ENCODE measurements at regions not wholly inside any gene's neighbourhood (a gene's known extent, or its start where the extent isn't known, plus 50 kb on each side); places are given as distances from the start of the nearest gene placed in this dataset.
A peak's percentile ranks its signal among the peaks of the same experiment; 100 is the strongest.
"Not testable (repeated sequence)": the region's sequence is repeated elsewhere in the genome, so short reads cannot be mapped to it uniquely, and the experiment has no call there.

- H3K4me3 ChIP-seq (replicated peaks; ENCODE audit: low read depth, low read length): not testable (repeated sequence)
- DNase-seq (ENCODE audit: low read depth): peak; percentile 52
Observed at GRCh38 chr1:120357046-120357445, 57.8 kb upstream of the NBPF8 start.

- DNase-seq (ENCODE audit: low read depth): not testable (repeated sequence)
Observed at GRCh38 chr1:120356170-120356569, 58.7 kb upstream of the NBPF8 start.

GRCh38 chr1:120354618-120355184 lies 60.1 kb upstream of the NBPF8 start:
- peak overlapping the region; percentile 36 for H3K4me3 ChIP-seq (replicated peaks; ENCODE audit: low read depth, low read length)
- DNase-seq (ENCODE audit: low read depth): peak; percentile 65

More at GRCh38 chr1:120356170-120356569, 58.7 kb upstream of the NBPF8 start:
- H3K4me3 ChIP-seq (replicated peaks; ENCODE audit: low read depth, low read length): not testable (repeated sequence)

- peak overlapping the region; percentile 25 for H3K4me3 ChIP-seq (replicated peaks; ENCODE audit: low read depth, low read length)
- not testable (repeated sequence) for DNase-seq (ENCODE audit: low read depth)
Observed at GRCh38 chr1:120342231-120343073, 72.4 kb upstream of the NBPF8 start.

- peak; percentile 37 for DNase-seq (ENCODE audit: low read depth)
- H3K4me3 ChIP-seq (replicated peaks; ENCODE audit: low read depth, low read length): peak overlapping the region; percentile 51
Observed at GRCh38 chr1:120341756-120342155, 73.1 kb upstream of the NBPF8 start.

- H3K4me3 ChIP-seq (replicated peaks; ENCODE audit: low read depth, low read length): peak overlapping the region; percentile 51
- DNase-seq (ENCODE audit: low read depth): not testable (repeated sequence)
Observed at GRCh38 chr1:120340838-120341751, 73.7 kb upstream of the NBPF8 start.

- not testable (repeated sequence) for H3K4me3 ChIP-seq (replicated peaks; ENCODE audit: low read depth, low read length); DNase-seq (ENCODE audit: low read depth)
Observed at GRCh38 chr1:120315738-120316137, 99.1 kb upstream of the NBPF8 start.

- DNase-seq (ENCODE audit: low read depth): not testable (repeated sequence)
Observed at GRCh38 chr1:120311930-120312329, 102.9 kb upstream of the NBPF8 start.

GRCh38 chr1:120308940-120309578 lies 105.8 kb upstream of the NBPF8 start:
- H3K4me3 ChIP-seq (replicated peaks; ENCODE audit: low read depth, low read length): not testable (repeated sequence)

More at GRCh38 chr1:120311930-120312329, 102.9 kb upstream of the NBPF8 start:
- H3K4me3 ChIP-seq (replicated peaks; ENCODE audit: low read depth, low read length): not testable (repeated sequence)

GRCh38 chr1:120305046-120305445 lies 109.8 kb upstream of the NBPF8 start:
- not testable (repeated sequence) for H3K4me3 ChIP-seq (replicated peaks; ENCODE audit: low read depth, low read length); DNase-seq (ENCODE audit: low read depth)

More at GRCh38 chr1:120308940-120309578, 105.8 kb upstream of the NBPF8 start:
- DNase-seq (ENCODE audit: low read depth): not testable (repeated sequence)

- H3K4me3 ChIP-seq (replicated peaks; ENCODE audit: low read depth, low read length); DNase-seq (ENCODE audit: low read depth): not testable (repeated sequence)
Observed at GRCh38 chr1:120304341-120304740, 110.5 kb upstream of the NBPF8 start.

GRCh38 chr1:120299433-120300057 lies 115.3 kb upstream of the NBPF8 start:
- DNase-seq (ENCODE audit: low read depth); H3K4me3 ChIP-seq (replicated peaks; ENCODE audit: low read depth, low read length): not testable (repeated sequence)

GRCh38 chr1:120298487-120298886 lies 116.3 kb upstream of the NBPF8 start:
- not testable (repeated sequence) for DNase-seq (ENCODE audit: low read depth); H3K4me3 ChIP-seq (replicated peaks; ENCODE audit: low read depth, low read length)

GRCh38 chr1:120297345-120297953 lies 117.4 kb upstream of the NBPF8 start:
- H3K4me3 ChIP-seq (replicated peaks; ENCODE audit: low read depth, low read length); DNase-seq (ENCODE audit: low read depth): not testable (repeated sequence)

- not testable (repeated sequence) for H3K4me3 ChIP-seq (replicated peaks; ENCODE audit: low read depth, low read length); DNase-seq (ENCODE audit: low read depth)
Observed at GRCh38 chr1:120290105-120290504, 113.8 kb upstream of the SEC22B start.

- H3K4me3 ChIP-seq (replicated peaks; ENCODE audit: low read depth, low read length); DNase-seq (ENCODE audit: low read depth): not testable (repeated sequence)
Observed at GRCh38 chr1:120289601-120290074, 113.3 kb upstream of the SEC22B start.

GRCh38 chr1:120288814-120289600 lies 112.7 kb upstream of the SEC22B start:
- H3K4me3 ChIP-seq (replicated peaks; ENCODE audit: low read depth, low read length); DNase-seq (ENCODE audit: low read depth): not testable (repeated sequence)

All from fibroblast of pulmonary artery (primary cell).